GM21423 (cell line): ENCODE measurements at regions not wholly inside any gene's neighbourhood (a gene's known extent, or its start where the extent isn't known, plus 50 kb on each side); places are given as distances from the start of the nearest gene placed in this dataset.
"Not testable (repeated sequence)": the region's sequence is repeated elsewhere in the genome, so short reads cannot be mapped to it uniquely, and the experiment has no call there.

Source experiments
- ATAC-seq: cut with Tn5 transposase; IDR thresholded peaks from one replicate; pipeline ENCODE4 v1.9.1; 2021; ENCODE audit warnings: mild to moderate bottlenecking, moderate library complexity; ENCODE audit not compliant: unreplicated experiment

GRCh38 chr5:34550247-34550646 lies 105.9 kb upstream of the RAI14 start:
- ATAC-seq: no peak

GRCh38 chr5:34550964-34551363 lies 105.2 kb upstream of the RAI14 start:
- ATAC-seq: no peak

GRCh38 chr5:34551911-34552433 lies 104.2 kb upstream of the RAI14 start:
- ATAC-seq: no peak

- ATAC-seq: no peak
Measured at GRCh38 chr5:34552686-34553085, 103.4 kb upstream of the RAI14 start.

- ATAC-seq: no peak
Measured at GRCh38 chr5:34553581-34553980, 102.5 kb upstream of the RAI14 start.

- ATAC-seq: no peak
Measured at GRCh38 chr5:34554641-34555040, 101.5 kb upstream of the RAI14 start.

GRCh38 chr5:34555699-34556508 lies 100.2 kb upstream of the RAI14 start:
- no peak for ATAC-seq

- ATAC-seq: no peak
Measured at GRCh38 chr5:34556509-34556782, 99.7 kb upstream of the RAI14 start.

- not testable (repeated sequence) for ATAC-seq
Measured at GRCh38 chr5:34561581-34561980, 94.5 kb upstream of the RAI14 start.

GRCh38 chr5:34562791-34563190 lies 93.3 kb upstream of the RAI14 start:
- ATAC-seq: no peak

GRCh38 chr5:34563269-34563668 lies 92.9 kb upstream of the RAI14 start:
- ATAC-seq: no peak

GRCh38 chr5:34563931-34564709 lies 92.0 kb upstream of the RAI14 start:
- ATAC-seq: no peak

GRCh38 chr5:34564710-34565235 lies 91.4 kb upstream of the RAI14 start:
- no peak for ATAC-seq

- ATAC-seq: no peak
Measured at GRCh38 chr5:34570143-34570542, 86.0 kb upstream of the RAI14 start.

GRCh38 chr5:34570721-34571676 lies 85.1 kb upstream of the RAI14 start:
- no peak for ATAC-seq

GRCh38 chr5:34571677-34572041 lies 84.5 kb upstream of the RAI14 start:
- no peak for ATAC-seq

GRCh38 chr5:34574936-34575467 lies 81.1 kb upstream of the RAI14 start:
- ATAC-seq: no peak

GRCh38 chr5:34576891-34577666 lies 79.0 kb upstream of the RAI14 start:
- no peak for ATAC-seq

- ATAC-seq: no peak
Measured at GRCh38 chr5:34578962-34579361, 77.2 kb upstream of the RAI14 start.

- no peak for ATAC-seq
Measured at GRCh38 chr5:34580983-34581382, 75.1 kb upstream of the RAI14 start.
